ENCODE measurements at regions not wholly inside any gene's neighbourhood (a gene's known extent, or its start where the extent isn't known, plus 50 kb on each side); places are given as distances from the start of the nearest gene placed in this dataset.

DNA sequence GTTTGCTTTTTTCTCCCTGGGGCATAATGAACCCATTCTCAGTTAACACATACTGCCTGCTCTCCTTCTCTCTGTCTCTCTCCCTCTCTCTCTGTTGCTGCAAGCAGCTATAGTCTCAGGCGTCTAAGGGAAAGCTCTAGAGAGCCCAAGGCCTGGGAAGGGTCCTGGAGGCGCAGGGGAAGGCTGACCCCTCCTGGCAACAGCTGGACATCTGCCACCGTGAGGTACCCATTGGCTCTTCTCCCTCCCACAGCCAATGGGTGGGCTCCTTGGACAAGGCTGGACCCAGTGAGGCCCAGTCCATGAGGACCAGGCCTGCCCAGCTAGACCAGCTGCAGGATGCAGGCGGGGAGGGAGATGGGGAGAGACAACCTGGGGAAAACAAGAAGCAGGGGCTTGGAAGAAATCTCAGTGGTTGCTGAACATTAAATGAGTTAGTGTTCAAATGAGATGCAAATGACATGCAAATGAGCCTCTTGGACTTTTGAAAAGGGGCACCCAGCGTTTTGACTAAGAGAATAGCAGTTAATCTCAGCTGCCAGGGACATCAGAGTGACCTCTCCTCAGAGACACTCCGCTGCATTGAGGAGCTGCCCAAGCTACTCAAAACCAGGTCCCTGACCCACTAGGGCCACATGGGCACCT lies 349.7 kb downstream of the BUD13 start:
- Histone ChIP-seq H3K9me3 (ENCODE audit: control insufficient read depth, low read length) (peaks cover 11% of the 10 kb centered on the region), H3K27me3 (ENCODE audit: control insufficient read depth, insufficient read depth, low read length, poor library complexity, severe bottlenecking) (no peaks in the 10 kb centered on the region), H3K36me3 (ENCODE audit: control insufficient read depth, insufficient read depth, low read length) (no peaks in the 10 kb centered on the region), H3K9ac (ENCODE audit: extremely low read depth, low read length, poor library complexity, severe bottlenecking) (no peak overlapping the region), H3K4me3 (ENCODE audit: low read length) (no peak overlapping the region), H3K27ac (ENCODE audit: low read depth, low read length) (no peak overlapping the region), H3K4me1 (ENCODE audit: control insufficient read depth, insufficient read depth, low read length) (peaks cover 11% of the 10 kb centered on the region)
- peak; percentile 81 for DNase-seq
- Mint-ChIP-seq H3K27ac (no peak overlapping the region), H3K27me3 (ENCODE audit: insufficient read depth) (peaks cover 15% of the 10 kb centered on the region), H3K36me3 (ENCODE audit: low read depth) (peaks cover 6% of the 10 kb centered on the region), H3K4me3 (no peak overlapping the region), H3K4me1 (peaks cover 35% of the 10 kb centered on the region), H3K9me3 (peaks cover 11% of the 10 kb centered on the region)
- WGBS, 2 experiments (ENCODE audit: insufficient coverage in 1 of 2, insufficient read length in 1 of 2): 72 to 83% methylated on average over 2 to 6 of the region's 6 CpGs
- TF ChIP-seq, protein P1, sequence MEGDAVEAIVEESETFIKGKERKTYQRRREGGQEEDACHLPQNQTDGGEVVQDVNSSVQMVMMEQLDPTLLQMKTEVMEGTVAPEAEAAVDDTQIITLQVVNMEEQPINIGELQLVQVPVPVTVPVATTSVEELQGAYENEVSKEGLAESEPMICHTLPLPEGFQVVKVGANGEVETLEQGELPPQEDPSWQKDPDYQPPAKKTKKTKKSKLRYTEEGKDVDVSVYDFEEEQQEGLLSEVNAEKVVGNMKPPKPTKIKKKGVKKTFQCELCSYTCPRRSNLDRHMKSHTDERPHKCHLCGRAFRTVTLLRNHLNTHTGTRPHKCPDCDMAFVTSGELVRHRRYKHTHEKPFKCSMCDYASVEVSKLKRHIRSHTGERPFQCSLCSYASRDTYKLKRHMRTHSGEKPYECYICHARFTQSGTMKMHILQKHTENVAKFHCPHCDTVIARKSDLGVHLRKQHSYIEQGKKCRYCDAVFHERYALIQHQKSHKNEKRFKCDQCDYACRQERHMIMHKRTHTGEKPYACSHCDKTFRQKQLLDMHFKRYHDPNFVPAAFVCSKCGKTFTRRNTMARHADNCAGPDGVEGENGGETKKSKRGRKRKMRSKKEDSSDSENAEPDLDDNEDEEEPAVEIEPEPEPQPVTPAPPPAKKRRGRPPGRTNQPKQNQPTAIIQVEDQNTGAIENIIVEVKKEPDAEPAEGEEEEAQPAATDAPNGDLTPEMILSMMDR (conservative IDR thresholded peaks at IDR 0.05): peak; percentile 73

DNA sequence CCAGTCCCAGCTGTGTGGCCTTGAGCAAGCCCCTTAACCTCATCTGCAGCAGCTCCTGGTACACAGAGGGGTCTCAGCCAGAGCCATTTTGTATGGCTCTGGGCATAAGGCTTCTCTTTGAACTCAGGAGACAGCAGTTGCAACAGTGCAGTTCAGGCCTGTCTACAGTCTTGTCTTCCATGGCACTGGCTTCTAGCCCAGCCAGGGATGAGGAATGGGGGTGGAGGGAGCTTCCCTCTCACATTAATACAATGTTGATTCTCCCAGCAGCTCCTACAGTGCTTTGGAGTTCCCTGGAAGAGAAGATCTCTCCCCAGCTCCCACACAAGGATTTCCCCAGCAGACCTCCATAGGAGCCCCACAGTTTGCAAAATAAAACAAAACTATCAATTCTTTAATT lies 350.2 kb downstream of the BUD13 start:
- peaks cover 15% of the 10 kb centered on the region for H3K27me3 Mint-ChIP-seq (ENCODE audit: insufficient read depth)
- peaks cover 11% of the 10 kb centered on the region for H3K9me3 Mint-ChIP-seq
- Histone ChIP-seq H3K9ac (ENCODE audit: extremely low read depth, low read length, poor library complexity, severe bottlenecking) (no peak overlapping the region), H3K36me3 (ENCODE audit: control insufficient read depth, insufficient read depth, low read length) (no peaks in the 10 kb centered on the region), H3K4me1 (ENCODE audit: control insufficient read depth, insufficient read depth, low read length) (peaks cover 11% of the 10 kb centered on the region), H3K27me3 (ENCODE audit: control insufficient read depth, insufficient read depth, low read length, poor library complexity, severe bottlenecking) (no peaks in the 10 kb centered on the region), H3K27ac (ENCODE audit: low read depth, low read length) (no peak overlapping the region), H3K9me3 (ENCODE audit: control insufficient read depth, low read length) (peaks cover 11% of the 10 kb centered on the region), H3K4me3 (ENCODE audit: low read length) (no peak overlapping the region)
- DNase-seq: no peak
- H3K4me1 Mint-ChIP-seq: peaks cover 33% of the 10 kb centered on the region
- peaks cover 6% of the 10 kb centered on the region for H3K36me3 Mint-ChIP-seq (ENCODE audit: low read depth)
- TF ChIP-seq, protein P1 (conservative IDR thresholded peaks at IDR 0.05): no peak
- no peak overlapping the region for H3K27ac Mint-ChIP-seq
- H3K4me3 Mint-ChIP-seq: no peak overlapping the region

DNA sequence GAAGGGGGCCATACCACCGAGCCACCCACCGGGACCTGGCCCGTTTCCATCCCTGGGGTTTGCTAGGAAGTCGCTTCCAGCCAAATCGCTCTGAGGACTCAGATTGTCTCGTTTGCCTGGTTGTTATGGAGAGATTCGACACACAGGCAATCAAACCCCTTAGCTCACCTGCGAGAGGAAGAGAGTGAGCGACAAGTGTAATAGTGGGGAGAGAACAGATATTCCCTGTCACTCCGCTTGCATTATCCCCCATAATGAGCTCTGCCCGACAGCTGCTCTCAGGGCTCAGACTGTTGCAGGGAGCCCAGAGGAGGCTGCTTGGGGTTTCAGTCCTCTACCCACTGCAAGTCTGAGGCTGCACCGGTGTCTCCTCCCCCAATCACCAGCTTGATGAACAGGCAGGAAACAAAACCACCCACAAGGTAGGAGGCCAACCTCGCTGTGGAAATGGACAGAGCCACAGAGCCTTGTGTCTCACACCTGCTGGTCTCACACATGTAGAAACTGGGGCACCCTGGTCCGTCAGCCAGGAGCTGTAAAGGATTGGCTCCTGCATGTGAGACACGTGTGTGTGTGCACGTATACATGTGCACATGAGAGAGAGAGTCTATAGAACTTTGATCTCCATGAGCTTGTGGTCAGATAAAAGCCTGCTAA lies 351.1 kb downstream of the BUD13 start:
- TF ChIP-seq, protein P1 (conservative IDR thresholded peaks at IDR 0.05): no peak
- 81 to 86% methylated on average over 6 to 15 of the region's 16 CpGs for WGBS, 2 experiments (ENCODE audit: insufficient coverage in 1 of 2, insufficient read length in 1 of 2)
- no peaks in the 10 kb centered on the region for H3K36me3 ChIP-seq (ENCODE audit: control insufficient read depth, insufficient read depth, low read length)
- H3K4me1 ChIP-seq (ENCODE audit: control insufficient read depth, insufficient read depth, low read length): peaks cover 11% of the 10 kb centered on the region
- no peak overlapping the region for H3K9ac ChIP-seq (ENCODE audit: extremely low read depth, low read length, poor library complexity, severe bottlenecking)
- no peak overlapping the region for H3K4me3 ChIP-seq (ENCODE audit: low read length)
- DNase-seq: peak; percentile 62
- Mint-ChIP-seq H3K9me3 (peaks cover 11% of the 10 kb centered on the region), H3K27me3 (ENCODE audit: insufficient read depth) (peaks cover 17% of the 10 kb centered on the region), H3K4me1 (peaks cover 31% of the 10 kb centered on the region), H3K36me3 (ENCODE audit: low read depth) (peaks cover 6% of the 10 kb centered on the region), H3K27ac (no peak overlapping the region), H3K4me3 (no peak overlapping the region)
- H3K9me3 ChIP-seq (ENCODE audit: control insufficient read depth, low read length): peaks cover 11% of the 10 kb centered on the region
- H3K27me3 ChIP-seq (ENCODE audit: control insufficient read depth, insufficient read depth, low read length, poor library complexity, severe bottlenecking): no peaks in the 10 kb centered on the region
- no peak overlapping the region for H3K27ac ChIP-seq (ENCODE audit: low read depth, low read length)

Measured in endodermal cell (in vitro differentiated cells).